Type B pancreatic cell (in vitro differentiated cells): ENCODE measurements at regions not wholly inside any gene's neighbourhood (a gene's known extent, or its start where the extent isn't known, plus 50 kb on each side); places are given as distances from the start of the nearest gene placed in this dataset.

Experiments used
- DNase-seq: peaks from one replicate; pipeline ENCODE4 v3.0.0; 2021; ENCODE audit warnings: mixed read lengths; ENCODE audit not compliant: unreplicated experiment; ENCODE audit errors: extremely low spot score
- H3K27ac Mint-ChIP-seq: 2 replicates; pipeline ENCODE4 v1.8.0; 2021; ENCODE audit warnings: mild to moderate bottlenecking, mixed read lengths
- H3K27me3 Mint-ChIP-seq: 2 replicates; pipeline ENCODE4 v1.8.0; 2021; ENCODE audit warnings: mixed read lengths
- H3K36me3 Mint-ChIP-seq: 2 replicates; pipeline ENCODE4 v1.8.0; 2021; ENCODE audit warnings: mixed read lengths
- H3K4me1 Mint-ChIP-seq: one replicate; pipeline ENCODE4 v1.8.0; 2021; ENCODE audit warnings: mixed read lengths; ENCODE audit not compliant: unreplicated experiment
- H3K4me3 Mint-ChIP-seq: 2 replicates; pipeline ENCODE4 v1.8.0; 2021; ENCODE audit warnings: mild to moderate bottlenecking, mixed read lengths
- H3K9me3 Mint-ChIP-seq: 2 replicates; pipeline ENCODE4 v1.8.0; 2021; ENCODE audit warnings: mixed read lengths
- CTCF ChIP-seq: fragments of 200-600 bp; sonication (generic); conservative IDR thresholded peaks from 2 replicates; pipeline ENCODE4 v1.5.0; 2021; ENCODE audit warnings: antibody characterized with exemption, mild to moderate bottlenecking

GRCh38 chr12:116403546-116403945 lies 126.1 kb upstream of the MED13L start:
- Mint-ChIP-seq H3K4me3 (no peak overlapping the region), H3K27ac (no peak overlapping the region), H3K9me3 (peaks cover 18% of the 10 kb centered on the region), H3K27me3 (no peaks in the 10 kb centered on the region), H3K4me1 (peaks cover 16% of the 10 kb centered on the region), H3K36me3 (no peaks in the 10 kb centered on the region)
- DNase-seq: no peak
- no peak for TF ChIP-seq CTCF

- H3K36me3 Mint-ChIP-seq: no peaks in the 10 kb centered on the region
- H3K27ac Mint-ChIP-seq: no peak overlapping the region
- no peak for TF ChIP-seq CTCF
- peaks cover 11% of the 10 kb centered on the region for H3K9me3 Mint-ChIP-seq
- H3K4me1 Mint-ChIP-seq: peaks cover 16% of the 10 kb centered on the region
- H3K27me3 Mint-ChIP-seq: no peaks in the 10 kb centered on the region
- no peak for DNase-seq
- no peak overlapping the region for H3K4me3 Mint-ChIP-seq
Observed at GRCh38 chr12:116404247-116404646, 126.8 kb upstream of the MED13L start.

DNA sequence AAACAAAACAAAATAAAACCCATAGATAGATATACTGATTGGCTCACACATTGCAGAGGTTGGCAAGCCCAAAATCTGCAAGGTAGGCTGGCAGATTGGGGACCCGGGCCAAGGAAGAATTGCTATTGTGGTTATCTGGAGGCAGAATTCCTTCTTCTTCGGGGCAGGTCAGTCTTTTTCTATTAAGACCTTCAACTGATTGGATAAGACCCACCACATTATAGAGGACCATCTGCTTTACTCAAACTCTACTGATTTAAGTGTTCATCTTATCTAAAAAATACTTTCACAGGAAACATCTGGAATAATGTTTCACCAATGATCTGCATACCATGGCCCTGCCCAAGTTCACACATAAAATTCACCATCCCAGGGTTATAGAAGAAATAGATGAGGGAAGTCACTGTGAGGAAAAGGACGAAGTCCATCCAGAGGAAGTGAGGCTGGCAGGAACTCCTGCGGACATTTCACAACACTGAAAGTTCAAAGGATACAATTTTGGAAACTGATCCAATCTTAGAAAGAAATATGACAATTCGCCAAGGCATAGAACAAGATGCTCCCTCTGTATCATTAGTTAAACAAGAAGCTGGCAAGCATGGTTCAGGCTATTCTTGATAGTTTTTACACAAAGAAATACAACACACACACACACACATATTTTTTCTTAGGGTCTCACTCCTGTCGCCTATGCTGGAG lies 127.6 kb upstream of the MED13L start:
- Mint-ChIP-seq H3K4me3 (no peak overlapping the region), H3K36me3 (no peaks in the 10 kb centered on the region), H3K9me3 (peaks cover 8% of the 10 kb centered on the region), H3K27ac (no peak overlapping the region), H3K4me1 (peaks cover 21% of the 10 kb centered on the region), H3K27me3 (no peaks in the 10 kb centered on the region)
- DNase-seq: no peak
- TF ChIP-seq CTCF: no peak

- H3K27me3 Mint-ChIP-seq: no peaks in the 10 kb centered on the region
- peaks cover 7% of the 10 kb centered on the region for H3K9me3 Mint-ChIP-seq
- no peak for DNase-seq
- peak overlapping the region; percentile 39 for H3K27ac Mint-ChIP-seq
- H3K4me1 Mint-ChIP-seq: peaks cover 22% of the 10 kb centered on the region
- no peak overlapping the region for H3K4me3 Mint-ChIP-seq
- no peaks in the 10 kb centered on the region for H3K36me3 Mint-ChIP-seq
- TF ChIP-seq CTCF: no peak
Observed at GRCh38 chr12:116406529-116406928, 129.0 kb upstream of the MED13L start.

GRCh38 chr12:116408489-116409250 lies 131.2 kb upstream of the MED13L start:
- Mint-ChIP-seq H3K4me3 (no peak overlapping the region), H3K27ac (no peak overlapping the region), H3K27me3 (no peaks in the 10 kb centered on the region), H3K4me1 (peaks cover 16% of the 10 kb centered on the region), H3K9me3 (no peaks in the 10 kb centered on the region), H3K36me3 (no peaks in the 10 kb centered on the region)
- TF ChIP-seq CTCF: no peak
- DNase-seq: no peak
